GM18519 (cell line): ENCODE measurements at regions not wholly inside any gene's neighbourhood (a gene's known extent, or its start where the extent isn't known, plus 50 kb on each side); places are given as distances from the start of the nearest gene placed in this dataset.
"Not testable (repeated sequence)": the region's sequence is repeated elsewhere in the genome, so short reads cannot be mapped to it uniquely, and the experiment has no call there.

Experiments
- ATAC-seq: cut with Tn5 transposase; IDR thresholded peaks from one replicate; pipeline ENCODE4 v1.9.1; 2021; ENCODE audit warnings: mild to moderate bottlenecking, moderate library complexity; ENCODE audit not compliant: unreplicated experiment, low FRiP score

DNA sequence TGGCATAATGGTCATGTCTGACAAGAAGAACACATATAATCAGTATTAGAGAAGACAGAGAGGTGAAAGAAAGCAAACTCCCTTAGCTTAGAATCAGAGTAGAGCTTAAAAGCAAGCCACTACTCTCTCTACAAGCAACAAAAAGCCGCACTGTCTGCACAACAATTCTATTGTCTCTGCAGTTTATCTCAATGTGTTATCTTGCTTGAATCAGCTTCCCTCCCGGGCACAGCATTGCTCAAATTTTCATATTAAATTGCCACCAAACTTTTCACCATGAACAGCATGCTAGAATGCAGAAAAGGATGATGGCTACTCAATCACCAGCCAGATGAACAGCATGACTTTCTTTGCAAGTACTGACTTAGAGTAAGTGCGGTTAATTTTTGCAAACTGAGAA, 356.0 kb upstream of the KYNU start:
- no peak for ATAC-seq

DNA sequence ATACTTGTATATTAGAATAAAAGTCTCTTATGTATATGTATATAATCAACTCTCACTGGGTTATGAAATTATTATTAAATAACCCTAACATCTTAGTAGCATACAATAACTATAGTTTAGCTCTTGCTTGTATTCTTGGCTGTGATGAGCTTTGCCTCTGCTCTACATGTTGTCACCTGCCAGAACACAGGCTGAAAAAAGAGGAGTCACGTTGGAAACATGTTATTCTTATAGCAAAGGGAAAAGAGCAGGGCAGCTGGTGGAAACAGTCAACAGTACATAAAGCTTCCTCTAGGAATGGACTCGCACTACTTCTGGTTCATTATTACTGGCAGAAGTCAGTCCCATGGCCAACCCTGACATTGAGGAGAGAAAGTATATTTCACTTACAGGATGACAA, 362.0 kb upstream of the KYNU start:
- no peak for ATAC-seq

DNA sequence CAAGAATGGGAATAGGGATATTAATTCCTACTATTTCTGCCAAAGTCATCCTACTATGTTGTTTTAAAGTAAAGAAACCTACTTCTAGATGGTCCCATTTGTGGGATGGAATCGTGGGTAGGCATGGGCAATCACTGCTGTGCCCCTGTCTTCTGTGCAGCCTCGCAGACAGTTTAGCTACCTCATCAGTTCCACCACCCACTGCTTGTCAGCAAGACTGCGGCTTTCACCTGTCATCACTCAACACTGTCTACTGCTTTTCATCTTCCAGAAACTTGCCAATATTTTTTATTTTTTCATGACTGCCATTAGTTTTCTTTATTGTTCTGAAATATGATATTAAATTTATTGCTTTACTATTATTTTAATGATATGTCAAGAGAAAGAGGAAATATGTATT, 368.1 kb upstream of the KYNU start:
- no peak for ATAC-seq

DNA sequence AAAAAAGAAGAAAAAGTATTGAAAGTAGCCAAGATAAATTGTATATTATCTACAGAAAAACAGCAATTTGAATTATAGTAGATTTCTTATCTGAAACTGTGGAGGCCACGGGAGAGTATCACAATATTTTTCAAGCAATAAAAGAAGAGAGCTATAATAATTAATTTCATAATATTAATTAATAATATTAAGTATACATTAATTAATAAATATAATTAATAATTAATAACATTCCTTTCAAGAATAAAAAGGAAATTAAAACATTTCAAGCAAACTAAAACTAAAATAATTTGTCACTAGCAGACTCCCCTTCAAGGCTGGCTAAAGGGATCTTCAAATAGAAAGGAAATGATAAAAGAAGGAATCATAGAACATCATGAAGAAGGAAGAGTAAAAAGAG, 372.7 kb upstream of the KYNU start:
- ATAC-seq, result no peak

DNA sequence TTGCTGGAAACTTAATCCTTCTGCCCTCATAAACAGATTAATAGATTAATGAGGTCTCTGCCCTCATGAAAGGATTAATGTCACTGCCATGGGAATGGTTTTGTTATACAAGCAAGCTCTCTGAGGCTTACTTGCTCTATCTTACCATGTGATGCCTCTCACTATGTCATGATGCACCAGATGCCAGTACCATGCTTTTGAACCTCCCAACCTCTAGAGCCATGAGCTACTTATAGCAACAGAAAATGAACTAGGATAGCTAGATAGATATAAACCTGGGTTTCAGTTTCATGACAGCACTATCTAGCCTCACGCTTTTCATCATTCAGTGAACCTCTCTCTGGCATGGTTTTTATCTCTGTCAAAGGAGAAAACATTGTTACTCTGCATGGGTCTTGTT, 371.6 kb upstream of the LRP1B start:
- ATAC-seq, result no peak

DNA sequence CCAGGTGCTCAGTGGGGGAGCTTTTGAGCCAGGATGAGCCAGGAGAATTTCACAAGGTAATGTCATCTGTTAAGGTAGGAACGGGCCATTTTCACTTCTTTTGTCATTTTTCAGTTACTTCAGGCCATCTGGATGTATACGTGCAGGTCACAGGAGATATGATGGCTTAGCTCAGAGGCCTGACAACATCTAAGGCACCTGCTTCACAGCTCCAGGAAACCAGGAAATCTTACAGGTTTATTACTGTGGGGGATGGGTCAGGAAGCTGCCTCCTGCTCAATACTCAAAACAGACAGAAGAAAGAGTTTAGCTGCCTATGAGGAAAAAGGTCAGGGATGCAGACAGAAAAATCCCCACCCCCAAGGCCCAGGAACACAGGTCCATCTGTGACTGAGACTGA, 364.3 kb upstream of the LRP1B start:
- ATAC-seq, result no peak

DNA sequence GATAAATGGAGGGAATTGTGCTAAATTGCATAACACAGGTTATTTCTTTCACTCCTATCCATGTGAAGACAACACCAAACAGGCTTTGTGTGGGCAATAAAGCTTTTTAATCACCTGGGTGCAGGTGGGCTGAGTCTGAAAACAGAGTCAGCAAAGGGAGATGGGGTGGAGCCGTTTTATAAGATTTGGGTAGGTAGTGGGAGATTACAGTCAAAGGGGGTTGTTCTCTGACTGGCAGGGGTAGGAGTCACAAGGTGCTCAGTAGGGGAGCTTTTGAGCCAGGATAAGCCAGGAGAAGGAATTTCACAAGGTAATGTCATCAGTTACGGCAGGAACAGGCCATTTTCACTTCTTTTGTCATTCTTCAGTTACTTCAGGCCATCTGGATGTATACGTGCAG, 358.8 kb upstream of the LRP1B start:
- ATAC-seq, result not testable (repeated sequence)

DNA sequence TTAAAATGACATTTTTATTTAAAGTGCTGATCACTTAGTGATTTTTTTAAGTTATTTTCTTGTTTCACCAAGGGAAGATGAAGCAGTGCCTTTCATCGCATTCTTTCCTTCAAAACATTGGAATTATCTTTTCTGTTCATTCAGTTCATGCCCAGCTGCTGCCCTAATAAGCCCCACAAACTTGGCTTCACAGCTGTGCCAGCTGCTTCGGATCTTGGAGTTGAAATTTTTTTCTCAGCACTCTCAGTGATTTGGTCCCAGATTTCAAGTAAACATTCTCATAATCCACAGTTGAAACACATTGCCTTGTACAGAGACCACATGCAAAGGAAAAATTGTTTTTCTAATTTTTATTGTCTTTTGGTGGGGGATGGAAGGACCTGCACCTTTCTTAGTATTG, 353.3 kb upstream of the LRP1B start:
- no peak for ATAC-seq

DNA sequence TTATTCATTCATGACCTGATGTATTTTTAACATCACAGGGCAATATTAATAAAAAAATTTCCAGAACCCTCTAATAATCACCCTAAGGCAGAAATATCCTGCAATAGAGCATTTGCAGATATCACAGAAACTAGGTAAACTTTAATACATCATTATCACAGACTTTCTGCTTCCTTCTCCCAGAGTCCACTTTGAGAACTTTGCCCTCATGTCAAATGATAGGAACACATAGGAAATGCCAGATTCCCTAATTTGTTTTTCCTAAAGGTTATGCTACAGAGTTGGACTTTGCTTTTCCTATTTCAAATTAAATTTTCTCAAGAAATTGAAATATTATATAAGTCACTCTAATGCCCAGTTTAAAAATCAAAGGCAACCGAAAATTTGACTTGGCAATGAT, 352.8 kb upstream of the LRP1B start:
- no peak for ATAC-seq

DNA sequence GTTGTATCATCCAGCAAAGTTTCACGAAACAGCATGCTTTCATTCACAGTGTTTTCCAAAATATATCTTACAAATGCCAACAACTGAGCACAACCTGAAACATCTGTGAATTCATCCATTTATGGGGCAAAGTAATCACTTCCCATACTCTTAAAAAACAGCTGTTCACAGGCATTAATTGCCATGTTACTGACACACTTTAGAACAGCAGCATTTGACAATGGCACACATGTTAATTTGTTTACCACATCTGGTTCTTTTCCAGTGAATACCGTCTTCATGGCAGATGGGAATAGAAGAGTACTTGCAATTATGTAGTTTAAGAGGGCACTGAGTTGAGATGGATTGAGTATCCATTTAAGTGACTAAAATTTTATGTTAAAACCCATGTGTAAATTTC, 347.4 kb upstream of the LRP1B start:
- ATAC-seq, result no peak

DNA sequence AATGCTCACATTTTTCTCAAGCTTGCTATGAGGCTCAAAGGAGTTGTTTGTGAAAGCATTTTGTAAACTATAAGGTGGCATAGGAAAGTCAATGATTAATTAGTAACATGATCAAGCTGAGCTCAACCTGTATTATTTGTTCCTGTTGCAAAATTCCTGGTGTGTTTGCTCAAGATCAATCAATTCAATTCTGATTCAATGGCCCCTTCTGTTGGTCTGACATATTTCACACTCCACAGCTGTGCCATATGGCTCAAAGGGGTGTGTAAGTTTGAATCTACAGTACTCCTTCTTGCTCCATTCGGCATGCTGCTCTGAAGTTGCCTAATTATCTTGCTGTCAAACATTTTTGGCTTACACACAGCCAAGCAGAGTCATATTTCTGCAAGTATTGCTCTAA, 341.6 kb upstream of the LRP1B start:
- ATAC-seq, result no peak

DNA sequence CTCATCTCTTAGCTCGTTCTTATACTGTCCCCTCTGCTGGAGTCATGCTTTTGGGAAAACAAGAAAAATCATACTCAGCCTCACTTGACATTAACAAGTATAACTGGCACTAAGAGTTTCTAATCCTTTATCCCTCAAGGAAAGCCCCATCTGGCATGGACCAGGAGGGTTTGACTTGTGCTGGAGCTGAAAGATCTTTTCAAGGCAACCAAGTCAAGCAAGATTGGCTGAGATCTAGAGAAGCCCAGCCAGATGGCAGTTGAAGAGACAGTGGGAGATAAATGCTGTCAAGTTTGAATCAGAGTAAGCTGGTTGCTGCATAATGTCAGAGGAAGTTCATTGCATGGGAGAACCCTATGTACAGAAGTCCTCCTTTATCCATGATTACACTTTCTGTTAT, 336.5 kb upstream of the LRP1B start:
- no peak for ATAC-seq

DNA sequence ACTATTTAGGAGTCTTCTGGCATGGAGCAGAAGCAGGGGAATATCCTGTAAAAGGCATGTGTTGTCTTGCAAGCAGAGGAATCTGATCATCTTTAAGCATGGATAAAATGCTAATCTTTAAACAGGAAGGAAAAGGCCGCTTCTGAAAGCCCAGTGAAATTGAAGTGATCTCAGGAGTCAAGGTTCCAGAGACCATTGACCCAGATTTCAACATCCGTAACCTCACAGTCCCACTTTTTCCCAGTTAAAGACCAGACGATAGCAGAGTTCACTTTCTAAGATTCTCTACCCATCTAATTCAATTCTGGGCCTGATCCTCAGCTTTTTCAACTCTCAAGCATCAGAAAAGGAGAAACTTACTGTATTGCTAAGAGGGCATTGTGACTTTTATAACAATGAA, 332.2 kb upstream of the LRP1B start:
- no peak for ATAC-seq

DNA sequence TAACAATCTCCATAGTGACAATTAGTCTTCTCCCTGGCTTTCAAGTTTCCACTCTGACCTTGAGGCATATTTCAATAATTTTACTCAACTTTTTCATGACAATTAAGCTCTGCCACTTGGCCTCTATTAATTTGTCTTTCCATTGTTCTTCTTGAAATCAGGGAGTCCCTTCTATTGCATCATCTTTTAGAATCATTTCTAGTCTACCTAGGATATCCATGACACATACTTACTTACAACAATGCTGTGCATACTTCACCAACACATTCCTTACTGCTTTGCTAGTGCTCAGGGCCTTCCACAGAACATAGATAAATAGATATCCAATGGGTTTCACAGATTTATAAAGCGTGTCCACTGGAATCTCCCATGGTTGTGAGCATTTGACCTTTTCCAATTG, 331.5 kb upstream of the LRP1B start:
- ATAC-seq, result no peak

DNA sequence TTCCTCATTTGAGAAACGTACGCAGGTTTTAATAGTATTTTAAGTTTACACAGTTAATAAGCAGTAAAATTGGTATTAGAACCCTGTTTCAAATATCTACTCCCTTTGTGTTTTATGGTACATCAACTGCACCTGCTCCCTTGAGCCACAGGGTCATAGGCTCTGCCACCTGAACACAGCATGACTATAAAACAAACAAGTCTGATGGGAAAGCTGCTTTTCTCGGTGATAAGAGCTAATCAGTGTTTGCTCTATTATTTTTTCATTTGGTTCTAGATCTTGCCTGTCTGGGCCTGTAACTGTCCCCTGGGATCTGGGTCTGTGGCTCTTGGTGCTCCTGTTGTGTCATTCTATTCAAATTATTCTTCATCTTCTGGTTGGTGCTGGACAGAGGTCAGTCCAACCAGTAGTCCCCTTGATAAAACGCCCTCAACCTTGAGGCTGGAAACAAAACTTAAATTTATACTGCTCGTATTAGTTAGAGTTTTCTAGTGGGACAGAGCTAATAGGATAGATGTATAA, 314.8 kb upstream of the LRP1B start:
- no peak for ATAC-seq

DNA sequence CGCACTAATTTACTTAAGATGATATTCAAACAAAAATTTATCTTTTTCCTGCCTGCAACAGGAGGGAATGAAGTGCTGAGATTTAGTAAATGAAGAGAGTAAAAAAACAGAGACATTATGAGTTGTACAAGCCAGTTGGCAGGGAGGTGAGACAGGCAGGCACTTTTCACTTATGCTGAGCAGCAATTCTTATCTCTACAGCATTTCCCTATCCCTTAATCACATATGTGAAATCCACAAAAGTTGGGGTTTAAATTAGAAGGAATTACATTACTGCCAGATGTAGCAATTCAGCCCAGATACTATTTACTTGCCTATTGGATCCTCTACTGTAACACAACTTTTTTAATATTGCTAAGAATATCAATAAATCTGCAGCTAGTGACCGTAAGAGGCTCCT, 314.2 kb upstream of the LRP1B start:
- ATAC-seq, result no peak

DNA sequence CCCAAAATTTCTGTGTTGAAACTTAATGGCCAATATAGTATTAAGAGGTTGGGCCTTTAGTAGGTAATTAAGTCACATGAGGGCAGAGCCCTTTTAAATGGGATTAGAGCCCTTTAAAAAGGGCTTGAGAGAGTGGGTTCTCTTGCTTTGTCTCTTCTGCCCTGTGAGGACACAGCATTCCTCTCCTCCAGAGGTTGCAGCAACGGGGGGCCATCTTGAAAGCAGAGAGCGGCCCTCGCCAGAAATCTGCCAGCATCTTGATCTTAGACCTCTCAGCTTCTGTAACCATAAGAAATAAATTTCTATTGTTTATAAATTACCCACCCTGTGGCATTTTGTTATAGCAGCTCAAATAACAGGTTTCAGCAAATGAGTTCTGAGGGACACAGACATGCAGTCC, 305.0 kb upstream of the LRP1B start:
- ATAC-seq, result no peak

DNA sequence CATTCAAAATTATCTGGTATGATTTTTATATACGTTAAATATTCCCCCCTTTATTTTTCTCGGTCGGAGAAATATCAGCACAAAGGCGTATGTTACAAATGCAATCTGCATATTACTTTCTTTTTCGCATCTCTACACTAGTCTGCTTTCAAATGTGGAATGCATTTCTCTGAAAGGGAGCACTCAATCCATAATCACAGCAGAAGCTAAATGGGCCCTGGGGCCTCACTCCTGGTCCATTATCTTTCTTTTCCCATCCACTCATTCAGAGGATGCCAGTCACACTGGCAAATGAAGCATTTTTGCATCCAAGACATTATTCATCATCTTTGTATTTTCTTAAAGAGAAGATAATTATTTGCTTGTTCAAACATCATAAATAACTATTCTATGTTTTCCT, 295.2 kb upstream of the LRP1B start:
- ATAC-seq, result no peak

DNA sequence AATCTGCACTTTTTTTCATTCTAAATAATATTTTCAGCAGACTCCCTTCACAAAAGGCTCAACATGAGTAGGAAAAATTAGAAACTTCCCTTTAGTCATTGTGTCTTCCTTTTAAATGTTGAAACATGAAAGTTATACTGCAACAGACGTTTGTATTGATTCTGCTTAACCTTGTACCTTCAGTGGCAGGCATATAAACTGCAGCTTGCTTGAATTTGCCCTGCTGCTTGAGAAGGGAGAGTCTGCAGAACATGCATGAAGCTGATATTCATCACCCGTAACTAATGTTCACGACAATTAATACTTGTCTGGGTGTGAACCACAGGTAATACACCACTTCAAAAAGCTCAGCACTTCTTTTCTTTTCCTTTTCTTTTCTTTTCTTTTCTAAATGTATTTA, 294.7 kb upstream of the LRP1B start:
- no peak for ATAC-seq

DNA sequence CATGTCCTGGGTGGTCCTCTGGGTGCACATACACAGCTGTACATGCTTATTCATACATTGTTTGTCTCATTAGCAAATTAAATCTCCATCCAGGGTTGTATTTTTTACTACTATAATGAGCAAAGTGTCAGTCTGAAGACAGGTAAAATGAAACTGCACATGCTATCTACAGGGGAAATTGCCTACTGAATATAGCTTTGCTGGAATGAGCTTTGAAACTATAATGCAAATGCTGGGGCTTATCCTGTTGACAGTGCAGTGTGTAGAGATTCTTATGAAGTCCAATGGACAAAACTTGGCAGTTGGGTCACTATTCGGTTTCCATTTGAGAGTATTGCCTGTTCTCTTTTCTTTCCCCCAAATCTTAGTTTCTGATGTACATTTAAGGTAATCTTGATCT, 292.8 kb upstream of the LRP1B start:
- no peak for ATAC-seq

DNA sequence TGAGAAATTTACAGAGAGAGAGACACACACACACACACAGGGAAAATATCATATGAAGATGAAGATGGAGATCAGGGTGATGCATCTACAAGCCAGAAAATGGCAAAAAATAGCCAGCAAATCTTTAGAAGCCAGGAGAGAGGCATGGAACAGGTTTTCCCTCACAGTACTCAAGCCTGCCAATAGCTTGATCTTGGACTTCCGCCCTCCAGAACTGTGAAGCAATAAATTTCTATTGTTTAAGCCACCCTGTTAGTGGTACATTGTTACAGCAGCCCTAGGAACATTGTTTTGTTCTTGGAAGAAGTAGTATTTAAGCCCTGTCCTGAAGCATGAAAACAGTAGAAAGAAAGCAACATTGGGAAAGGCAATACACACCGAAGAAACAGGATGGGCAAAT, 292.0 kb upstream of the LRP1B start:
- ATAC-seq, result no peak

DNA sequence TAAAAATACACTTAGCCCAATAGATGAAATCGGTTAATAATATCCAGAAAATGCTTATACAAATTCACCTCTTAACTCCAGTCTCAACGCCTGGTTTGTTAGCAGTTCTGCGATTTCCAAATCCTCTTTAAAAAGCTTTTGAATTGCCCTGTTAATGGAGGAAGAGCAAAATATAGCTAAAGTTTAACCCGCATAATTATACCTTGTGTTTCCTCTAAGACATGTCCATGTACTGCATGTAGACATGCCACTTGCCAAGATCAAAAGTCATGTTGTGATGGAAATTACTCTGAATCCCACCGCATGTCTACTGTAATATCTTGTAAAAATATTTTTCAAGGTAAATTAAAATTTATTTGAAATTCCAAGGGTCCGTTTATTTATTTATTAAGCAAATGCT, 291.2 kb upstream of the LRP1B start:
- ATAC-seq, result no peak

DNA sequence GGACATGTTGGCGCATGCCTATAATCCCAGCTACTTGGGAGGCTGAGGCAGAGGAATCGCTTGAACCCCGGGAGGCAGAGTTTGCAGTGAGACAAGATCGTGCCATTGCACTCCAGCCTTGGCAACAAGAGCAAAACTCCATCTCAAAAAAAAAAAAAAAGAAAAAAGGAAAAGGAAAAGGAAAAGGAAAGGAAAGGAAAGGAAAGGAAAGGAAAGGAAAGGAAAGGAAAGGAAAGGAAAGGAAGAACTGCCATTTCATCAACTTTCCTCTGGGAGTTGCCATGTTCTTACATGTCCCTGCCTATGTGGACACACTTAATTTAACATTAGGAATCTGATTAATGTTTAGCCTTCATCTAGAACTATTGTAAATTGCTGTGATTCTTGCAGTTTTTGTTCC, 287.9 kb upstream of the LRP1B start:
- ATAC-seq, result not testable (repeated sequence)

DNA sequence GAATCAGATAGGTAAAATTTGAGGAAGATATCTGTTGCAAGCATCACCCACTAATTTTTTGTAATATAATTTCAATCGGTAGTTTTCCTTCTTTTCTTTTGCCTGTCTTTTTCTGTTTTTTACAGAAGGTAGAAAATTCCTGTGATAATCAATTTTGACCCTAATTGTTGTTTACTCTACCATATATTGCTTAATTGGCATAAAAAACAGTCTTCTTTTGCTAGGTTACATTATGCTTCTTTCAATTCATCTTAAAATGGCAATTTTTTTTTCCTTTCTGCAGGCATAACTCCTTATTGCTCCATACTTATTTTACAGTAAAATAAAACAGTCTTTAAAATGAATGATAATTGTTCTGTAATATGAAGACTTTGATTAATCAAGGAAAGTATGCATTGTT, 286.2 kb upstream of the LRP1B start:
- ATAC-seq, result no peak
